ENCODE measurements at regions not wholly inside any gene's neighbourhood (a gene's known extent, or its start where the extent isn't known, plus 50 kb on each side); places are given as distances from the start of the nearest gene placed in this dataset.

- no peak for DNase-seq (ENCODE audit: low read depth)
Measured at GRCh38 chr21:35646606-35647005, 413.7 kb downstream of the SETD4 start.

GRCh38 chr21:35645991-35646390 is 414.3 kb downstream of the SETD4 start:
- no peak for DNase-seq (ENCODE audit: low read depth)

- no peak for DNase-seq (ENCODE audit: low read depth)
Measured at GRCh38 chr21:35644523-35644922, 415.8 kb downstream of the SETD4 start.

DNA sequence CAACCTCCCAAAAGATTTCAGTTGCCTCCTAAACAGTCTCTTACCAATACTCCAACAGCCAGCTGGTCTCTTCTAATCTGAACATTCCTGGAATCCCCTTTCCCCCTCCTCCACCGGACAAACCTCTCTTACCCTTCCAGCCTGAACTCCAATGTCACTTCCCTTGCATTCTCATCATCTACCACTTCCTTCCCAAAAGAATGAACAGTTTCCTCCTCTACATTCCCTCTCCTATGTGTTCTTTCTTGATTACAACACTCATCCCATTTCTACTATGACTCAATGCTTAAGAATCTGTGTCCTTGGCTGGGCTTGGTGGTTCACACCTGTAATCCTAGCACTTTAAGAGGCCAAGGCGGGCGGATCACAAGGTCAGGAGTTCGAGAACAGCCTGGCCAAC is 417.1 kb downstream of the SETD4 start:
- peak; percentile 76 for DNase-seq (ENCODE audit: low read depth)

- DNase-seq (ENCODE audit: low read depth) = no peak
Measured at GRCh38 chr21:35641271-35642016, 418.9 kb downstream of the SETD4 start.

DNA sequence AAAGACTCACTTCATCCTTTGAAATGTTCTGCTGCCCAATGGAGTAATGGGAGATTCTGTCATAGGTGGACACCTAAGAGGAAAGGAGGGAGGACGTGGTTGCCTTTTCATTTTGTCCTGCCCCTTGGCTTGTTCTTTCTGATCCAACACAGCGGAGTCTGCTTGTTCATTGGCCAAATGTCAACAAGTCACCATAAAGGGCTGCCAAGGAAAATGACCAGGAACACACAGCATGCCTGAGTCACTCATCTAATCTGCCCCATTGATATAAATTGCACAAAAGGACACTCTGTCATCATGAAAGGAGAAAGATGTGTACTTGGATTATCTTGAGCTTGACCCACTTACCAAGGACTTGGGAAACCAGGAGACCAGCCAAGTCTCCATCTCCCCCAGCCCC is 422.9 kb downstream of the SETD4 start:
- DNase-seq (ENCODE audit: low read depth) = peak; percentile 92

GRCh38 chr21:35635994-35636393 is 424.3 kb downstream of the SETD4 start:
- DNase-seq (ENCODE audit: low read depth) = no peak

DNA sequence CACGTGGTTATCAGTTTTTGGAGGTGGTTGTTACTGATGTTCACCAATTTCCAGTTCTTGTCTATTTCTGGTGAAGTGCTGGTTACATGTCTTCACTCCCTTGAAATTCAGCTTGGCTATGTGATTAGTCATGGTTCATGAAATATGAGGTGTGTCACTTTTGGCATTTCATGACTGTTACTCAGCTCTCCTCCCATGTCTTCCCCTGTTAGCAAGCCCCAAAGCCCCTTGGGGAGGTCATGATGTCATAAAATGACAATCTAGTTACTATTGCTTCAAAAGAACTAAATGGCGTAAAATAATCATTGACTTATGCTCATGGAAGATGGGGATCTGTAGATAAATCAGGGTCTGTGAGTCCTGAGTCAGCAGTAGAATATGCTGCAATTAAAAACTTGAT is 425.1 kb downstream of the SETD4 start:
- DNase-seq (ENCODE audit: low read depth) = peak; percentile 93

DNA sequence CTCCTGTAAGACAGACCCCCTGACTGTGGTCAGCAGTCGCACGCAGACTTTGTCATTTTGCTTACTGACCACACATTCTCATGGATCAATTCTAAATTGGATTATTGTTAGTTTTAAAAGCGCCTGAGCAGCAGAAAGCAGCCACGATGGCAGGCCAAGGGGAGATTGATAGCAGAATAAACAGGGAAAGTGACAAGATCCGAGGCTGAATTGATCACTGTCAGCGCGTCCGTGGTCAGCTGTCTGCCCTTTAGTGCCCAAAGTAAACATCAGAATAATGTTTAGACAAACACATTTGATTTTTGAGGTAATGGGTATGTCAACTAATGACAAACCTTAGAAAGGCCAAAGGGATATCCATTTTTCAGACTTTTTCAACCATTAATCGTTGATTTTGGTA is 426.8 kb downstream of the SETD4 start:
- no peak for DNase-seq (ENCODE audit: low read depth)

GRCh38 chr21:35632711-35633110 is 427.6 kb downstream of the SETD4 start:
- no peak for DNase-seq (ENCODE audit: low read depth)

GRCh38 chr21:35628316-35628715 is 432.0 kb downstream of the SETD4 start:
- DNase-seq (ENCODE audit: low read depth) = no peak

DNA sequence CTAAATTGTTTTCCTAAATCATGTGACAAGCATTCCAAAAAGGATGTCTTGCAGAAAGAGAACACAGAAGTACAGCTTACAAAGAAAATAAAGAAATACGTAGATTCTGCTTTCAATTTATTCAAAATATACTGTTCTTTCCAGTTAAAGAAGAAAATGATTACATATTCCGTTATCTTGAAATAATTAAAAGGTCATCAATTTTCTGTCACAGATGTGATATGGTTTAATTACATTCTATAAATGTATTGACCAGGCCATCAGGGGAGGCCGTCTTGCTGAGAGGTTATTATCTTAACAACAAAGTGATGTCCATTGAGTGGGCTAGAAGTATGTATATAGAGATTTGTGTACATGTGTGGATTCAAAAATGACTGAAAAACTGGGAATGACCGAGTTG is 432.9 kb downstream of the SETD4 start:
- no peak for DNase-seq (ENCODE audit: low read depth)

DNA sequence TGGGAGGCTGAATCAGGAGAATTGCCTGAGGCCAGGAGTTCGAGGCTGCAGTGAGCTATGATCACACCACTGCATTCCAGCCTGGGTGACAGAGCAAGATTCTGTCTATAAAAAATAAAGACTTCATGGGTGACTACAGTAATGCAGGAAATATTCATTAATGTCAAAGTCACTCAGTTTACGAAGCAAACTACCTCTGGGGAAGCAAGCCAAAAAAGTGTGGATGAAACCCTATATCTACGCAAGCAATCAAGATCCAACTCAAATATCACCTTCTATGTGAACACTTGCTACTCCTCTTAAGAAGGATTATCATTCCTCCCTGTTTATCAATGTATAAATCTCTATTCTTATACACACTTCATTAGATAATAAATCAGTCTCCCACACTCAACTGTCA is 434.8 kb downstream of the SETD4 start:
- DNase-seq (ENCODE audit: low read depth) = peak; percentile 52

GRCh38 chr21:35624901-35625300 is 435.4 kb downstream of the SETD4 start:
- DNase-seq (ENCODE audit: low read depth) = peak; percentile 9

- DNase-seq (ENCODE audit: low read depth) = no peak
Measured at GRCh38 chr21:35622612-35623011, 437.7 kb downstream of the SETD4 start.

DNA sequence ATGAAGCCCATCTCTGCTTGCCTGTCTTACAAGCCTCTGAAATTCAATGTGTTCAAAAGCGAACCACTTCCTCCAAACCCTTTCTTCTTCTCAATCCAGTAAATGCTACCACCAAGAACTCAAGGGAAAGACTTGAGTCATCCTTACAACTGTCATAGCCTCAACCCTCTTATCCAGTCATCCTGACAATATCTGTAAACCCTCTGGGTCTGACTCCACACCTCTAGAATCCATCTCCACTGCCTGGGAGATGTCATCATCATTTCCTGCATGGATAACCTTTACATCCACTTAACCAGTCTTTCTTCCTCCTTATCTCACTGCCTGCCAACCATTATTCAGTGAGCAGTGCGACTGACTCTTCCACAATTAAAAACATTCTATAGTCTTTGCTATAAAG is 441.1 kb downstream of the SETD4 start:
- peak; percentile 96 for DNase-seq (ENCODE audit: low read depth)

DNA sequence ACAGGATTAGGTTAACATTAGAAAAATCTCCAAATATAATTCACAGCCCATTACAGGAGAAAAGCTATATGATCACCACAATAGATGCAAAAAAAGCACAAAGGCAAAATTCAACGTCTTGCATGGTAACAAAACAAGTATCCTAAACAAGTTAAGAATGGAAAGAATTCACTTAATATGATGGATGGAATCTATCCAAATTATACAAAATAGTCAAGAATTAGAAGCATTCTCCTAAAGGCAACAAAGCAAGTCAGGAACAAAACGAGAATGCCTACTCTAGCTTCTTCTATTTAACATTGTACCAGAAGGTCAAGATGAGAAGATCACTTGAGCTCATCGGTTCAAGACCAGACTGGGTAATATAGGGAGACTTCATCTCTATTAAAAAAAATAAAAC is 442.8 kb downstream of the SETD4 start:
- DNase-seq (ENCODE audit: low read depth) = no peak

GRCh38 chr21:35616090-35616489 is 444.2 kb downstream of the SETD4 start:
- DNase-seq (ENCODE audit: low read depth) = peak; percentile 45

DNA sequence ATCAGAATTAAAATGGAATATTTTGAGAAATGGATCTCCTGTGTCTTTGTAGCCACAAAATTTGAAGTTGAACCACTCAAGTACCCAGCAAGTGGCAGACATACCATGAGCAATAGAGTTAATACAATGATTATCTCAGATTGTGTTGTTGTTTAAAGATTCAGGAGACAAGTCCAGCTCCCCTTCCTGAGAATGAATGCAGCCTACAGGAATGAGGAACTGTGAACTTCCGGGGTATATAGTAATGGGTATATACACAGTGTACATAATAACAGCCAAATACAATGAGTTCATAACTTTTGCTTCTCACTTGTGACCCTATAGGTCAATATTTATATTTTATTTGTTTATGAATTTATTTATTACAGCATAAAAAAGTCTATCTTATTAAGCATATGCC is 445.0 kb downstream of the SETD4 start:
- DNase-seq (ENCODE audit: low read depth) = no peak

DNA sequence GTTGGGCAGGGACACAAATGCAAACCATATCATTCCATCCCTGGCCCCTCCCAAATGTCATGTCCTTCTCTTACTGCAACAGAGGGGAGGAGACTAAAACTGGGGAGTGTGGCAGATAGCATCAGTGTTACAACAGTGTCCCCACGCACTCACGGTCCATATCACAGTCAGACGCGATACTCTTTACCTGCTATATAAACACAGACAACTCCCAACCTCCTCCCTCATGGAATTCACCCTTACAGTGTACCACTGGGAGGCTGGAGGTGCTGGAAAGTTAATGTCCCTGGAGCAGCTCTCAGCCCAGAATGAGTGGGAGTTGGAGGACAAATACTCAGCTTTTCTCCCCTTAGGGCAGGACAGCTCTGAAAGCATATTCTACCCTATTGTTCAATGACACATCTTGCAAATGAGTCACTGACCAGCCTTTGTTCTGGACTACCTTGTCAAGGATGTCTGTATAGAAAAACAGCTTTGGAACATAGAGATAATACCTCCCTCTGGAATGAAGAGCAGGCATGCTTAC is 445.9 kb downstream of the SETD4 start:
- DNase-seq (ENCODE audit: low read depth) = peak; percentile 95

DNA sequence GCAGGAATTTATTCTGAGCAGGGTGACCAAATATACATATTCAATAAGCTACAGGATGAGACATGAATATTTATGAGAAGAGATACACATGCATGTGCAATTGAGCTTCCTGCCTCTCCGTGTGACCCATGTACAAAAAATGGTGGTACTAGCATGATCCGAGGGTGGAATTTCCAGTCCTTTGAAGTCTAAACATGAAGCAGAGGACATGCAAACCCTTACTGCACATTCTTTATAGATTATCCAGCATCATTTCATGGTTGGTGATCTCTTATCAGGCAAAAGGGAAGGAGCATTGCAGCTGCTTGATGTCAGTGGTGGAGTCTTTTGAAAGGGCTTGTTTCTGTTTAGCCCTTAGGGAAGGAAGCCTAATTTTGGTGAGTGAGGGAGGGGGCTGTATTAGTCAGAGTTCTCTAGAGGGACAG is 448.6 kb downstream of the SETD4 start:
- DNase-seq (ENCODE audit: low read depth) = peak; percentile 47

DNA sequence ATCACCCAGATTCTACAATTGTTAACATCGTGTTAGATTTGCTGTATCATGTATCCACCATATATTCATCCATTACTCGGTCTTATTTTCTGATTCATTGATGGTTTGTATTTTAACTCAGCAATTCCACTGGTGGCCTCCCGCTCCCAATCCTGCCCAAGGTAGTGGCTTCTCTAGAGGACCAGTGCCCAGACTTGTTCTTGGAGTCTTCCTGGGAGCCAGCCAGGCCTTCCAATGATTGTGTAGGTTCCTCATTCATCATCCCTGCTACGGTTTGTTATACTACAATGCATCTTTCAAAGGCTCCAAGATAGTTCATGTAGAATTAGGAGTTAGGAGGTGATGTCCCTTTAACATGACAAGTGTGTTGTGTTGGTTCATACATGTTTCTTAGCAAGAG is 451.1 kb downstream of the SETD4 start:
- DNase-seq (ENCODE audit: low read depth) = no peak

- DNase-seq (ENCODE audit: low read depth) = no peak
Measured at GRCh38 chr21:35607406-35607805, 452.9 kb downstream of the SETD4 start.

DNA sequence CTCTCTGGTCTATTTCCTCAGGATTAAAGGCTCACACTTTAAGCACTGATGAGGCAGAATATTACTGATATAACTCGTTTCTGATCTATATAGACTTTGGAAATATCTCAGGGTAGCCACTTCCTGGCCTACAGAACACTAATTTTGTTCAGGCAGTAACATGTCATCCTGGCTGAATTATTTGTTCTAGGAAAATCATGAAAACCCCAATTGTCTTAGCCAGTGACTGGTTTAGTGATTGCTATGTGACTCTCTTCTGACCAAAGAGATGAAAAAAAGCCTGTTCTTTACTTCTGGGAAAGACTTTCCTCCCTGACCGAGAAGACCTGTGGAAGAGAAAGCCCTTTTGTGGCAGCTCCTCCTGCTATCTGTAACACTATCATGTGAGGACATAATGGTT is 453.7 kb downstream of the SETD4 start:
- no peak for DNase-seq (ENCODE audit: low read depth)

All from M059J (cell line).